Colonic mucosa (tissue), 4 donors: ENCODE measurements at regions not wholly inside any gene's neighbourhood (a gene's known extent, or its start where the extent isn't known, plus 50 kb on each side); places are given as distances from the start of the nearest gene placed in this dataset.

Source experiments
- DNase-seq: peaks from one replicate; pipeline ENCODE4 v3.0.0-alpha.2; 2020
- H3K27ac ChIP-seq: fragments of 200-600 bp; one replicate; pipeline ENCODE4 v1.8.0; 2021
- H3K27me3 ChIP-seq: fragments of 200-600 bp; one replicate; pipeline ENCODE4 v1.8.0; 2021
- H3K36me3 ChIP-seq: fragments of 200-600 bp; one replicate; pipeline ENCODE4 v1.8.0; 2021
- H3K4me1 ChIP-seq: fragments of 200-600 bp; one replicate; pipeline ENCODE4 v1.8.0; 2021; ENCODE audit warnings: mild to moderate bottlenecking
- H3K4me3 ChIP-seq: fragments of 200-600 bp; one replicate; pipeline ENCODE4 v1.8.0; 2021
- H3K9ac ChIP-seq, 2 donors: one replicate each; pipeline ENCODE4 v1.7.0; 2013; ENCODE audit warnings: control low read depth in 2 of 2, low read depth in 2 of 2, low read length in 2 of 2
- H3K9me3 ChIP-seq: fragments of 200-600 bp; one replicate; pipeline ENCODE4 v1.8.0; 2021
- CTCF ChIP-seq: fragments of 200-600 bp; IDR thresholded peaks from one replicate; pipeline ENCODE4 v1.8.0; 2022; ENCODE audit warnings: antibody characterized with exemption, mild to moderate bottlenecking
- intact Hi-C: fragments of 100-400 bp; cut with DNase I; formaldehyde crosslinking; loops from one replicate; pipeline ENCODE4 v1.14.1; 2022
- donor health status: healthy.
- donor health status: DM: no; HTN: no; CAD: no.
- donor health status: DM: no; HTN: no; CAD: no.

GRCh38 chr2:239666855-239667376, 266.1 kb upstream of the HDAC4 start:
- no peak for DNase-seq
- intact Hi-C loops = no loop called here

GRCh38 chr2:239666053-239666854, 265.4 kb upstream of the HDAC4 start:
- Histone ChIP-seq H3K9me3 (no peaks in the 10 kb centered on the region), H3K4me1 (no peaks in the 10 kb centered on the region), H3K27ac (no peak overlapping the region), H3K27me3 (peaks cover 6% of the 10 kb centered on the region), H3K9ac (no peak overlapping the region), H3K4me3 (no peak overlapping the region), H3K36me3 (no peaks in the 10 kb centered on the region)
- intact Hi-C loops = no loop called here
- DNase-seq = no peak
- TF ChIP-seq CTCF = no peak

More at GRCh38 chr2:239666855-239667376, 266.1 kb upstream of the HDAC4 start:
- no peak overlapping the region for H3K4me3 ChIP-seq
- no peak for TF ChIP-seq CTCF
- H3K27me3 ChIP-seq = no peaks in the 10 kb centered on the region
- no peaks in the 10 kb centered on the region for H3K4me1 ChIP-seq
- no peak overlapping the region for H3K9ac ChIP-seq
- H3K36me3 ChIP-seq = no peaks in the 10 kb centered on the region
- no peaks in the 10 kb centered on the region for H3K9me3 ChIP-seq
- H3K27ac ChIP-seq = no peak overlapping the region

- no peak overlapping the region for H3K9ac ChIP-seq
These were observed 263.5 kb upstream of the HDAC4 start for GRCh38 chr2:239664216-239664810.

GRCh38 chr2:239663364-239663924, 262.6 kb upstream of the HDAC4 start:
- Histone ChIP-seq H3K27me3 (peaks cover 6% of the 10 kb centered on the region), H3K4me1 (no peaks in the 10 kb centered on the region), H3K4me3 (no peak overlapping the region), H3K36me3 (no peaks in the 10 kb centered on the region), H3K9me3 (no peaks in the 10 kb centered on the region), H3K9ac (no peak overlapping the region), H3K27ac (no peak overlapping the region)
- no peak for DNase-seq
- intact Hi-C loops = no loop called here
- TF ChIP-seq CTCF = no peak

More at GRCh38 chr2:239664216-239664810, 263.5 kb upstream of the HDAC4 start:
- intact Hi-C loops = no loop called here
- H3K9me3 ChIP-seq = no peaks in the 10 kb centered on the region
- H3K27ac ChIP-seq = no peak overlapping the region
- H3K4me1 ChIP-seq = no peaks in the 10 kb centered on the region
- TF ChIP-seq CTCF = no peak
- DNase-seq = no peak
- no peaks in the 10 kb centered on the region for H3K36me3 ChIP-seq
- H3K4me3 ChIP-seq = no peak overlapping the region
- H3K27me3 ChIP-seq = peaks cover 6% of the 10 kb centered on the region

- Histone ChIP-seq H3K4me3 (no peak overlapping the region), H3K36me3 (no peaks in the 10 kb centered on the region), H3K9ac (no peak overlapping the region), H3K27me3 (peaks cover 6% of the 10 kb centered on the region), H3K4me1 (no peaks in the 10 kb centered on the region), H3K27ac (no peak overlapping the region), H3K9me3 (no peaks in the 10 kb centered on the region)
- intact Hi-C loops = no loop called here
- no peak for TF ChIP-seq CTCF
- DNase-seq = no peak
These were observed 261.7 kb upstream of the HDAC4 start for GRCh38 chr2:239662413-239663120.
